GM12892 (cell line): ENCODE measurements at regions not wholly inside any gene's neighbourhood (a gene's known extent, or its start where the extent isn't known, plus 50 kb on each side); places are given as distances from the start of the nearest gene placed in this dataset.

Experiments
- POLR2A ChIP-seq: IDR thresholded peaks from 2 replicates; pipeline ENCODE4 v1.6.1; 2011; ENCODE audit warnings: low read depth, low read length, control low read depth
- POLR2AphosphoS5 ChIP-seq: IDR thresholded peaks from 2 replicates; pipeline ENCODE4 v1.6.1; 2011; ENCODE audit warnings: low read depth, low read length, control low read depth

DNA sequence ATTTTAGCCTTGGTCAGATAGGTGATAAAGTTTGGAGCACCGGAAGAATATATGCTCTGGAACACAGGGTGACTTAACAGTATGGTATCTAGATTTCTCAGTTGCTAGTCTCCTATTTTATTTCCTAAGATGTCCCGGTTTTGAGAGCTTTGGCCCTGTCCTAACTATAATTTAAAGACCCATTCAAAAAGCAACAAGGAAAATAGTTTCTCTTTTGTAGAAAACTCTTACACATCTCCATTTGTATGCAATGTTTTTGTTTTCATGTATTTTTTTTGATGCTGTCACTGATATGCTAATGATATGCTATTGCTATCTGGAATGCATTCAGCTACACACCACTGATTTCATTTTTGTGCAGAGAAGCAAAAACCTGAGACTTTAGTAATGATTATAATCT is 237.8 kb downstream of the GPD2 start:
- TF ChIP-seq POLR2AphosphoS5 (no peak), POLR2A (no peak)
